Stimulated activated CD8-positive, alpha-beta memory T cell treated with anti-CD3 and anti-CD28 coated beads, Interleukin-4, amount 100 ng/mL, for 1 hour (primary cell): ENCODE measurements at regions not wholly inside any gene's neighbourhood (a gene's known extent, or its start where the extent isn't known, plus 50 kb on each side); places are given as distances from the start of the nearest gene placed in this dataset.
"Not testable (repeated sequence)": the region's sequence is repeated elsewhere in the genome, so short reads cannot be mapped to it uniquely, and the experiment has no call there.

ENCODE experiments used
- DNase-seq, 2 donors: peaks; one replicate each; pipeline ENCODE4 v3.0.0-alpha.2; 2020; ENCODE audit warnings: low read depth in 2 of 2, low spot score in 1 of 2

GRCh38 chr14:49031710-49032109 is 554.5 kb downstream of the RPS29 start:
- not testable (repeated sequence) for DNase-seq

GRCh38 chr14:49019467-49020115 is 566.6 kb downstream of the RPS29 start:
- no peak for DNase-seq

GRCh38 chr14:49017447-49017846 is 568.7 kb downstream of the RPS29 start:
- DNase-seq, result no peak

- no peak for DNase-seq
These were observed 569.8 kb downstream of the RPS29 start for GRCh38 chr14:49016381-49016780.

GRCh38 chr14:49014476-49014875 is 571.7 kb downstream of the RPS29 start:
- no peak for DNase-seq

- DNase-seq, result no peak
These were observed 577.8 kb downstream of the RPS29 start for GRCh38 chr14:49008363-49008762.

GRCh38 chr14:48991141-48991540 is 595.0 kb downstream of the RPS29 start:
- no peak for DNase-seq

- DNase-seq, result no peak
These were observed 602.8 kb downstream of the RPS29 start for GRCh38 chr14:48983351-48983888.

GRCh38 chr14:48974994-48975393 is 611.2 kb downstream of the RPS29 start:
- DNase-seq, result no peak

- DNase-seq, result no peak
These were observed 613.0 kb downstream of the RPS29 start for GRCh38 chr14:48973151-48973550.

GRCh38 chr14:48970943-48971342 is 615.2 kb downstream of the RPS29 start:
- no peak for DNase-seq

- DNase-seq, result no peak
These were observed 618.8 kb downstream of the RPS29 start for GRCh38 chr14:48967419-48967818.

GRCh38 chr14:48963231-48963790 is 622.9 kb downstream of the RPS29 start:
- DNase-seq, result no peak

- DNase-seq, result no peak
These were observed 628.7 kb downstream of the RPS29 start for GRCh38 chr14:48957486-48957885.

- DNase-seq, result no peak
These were observed 630.3 kb downstream of the RPS29 start for GRCh38 chr14:48955857-48956256.

GRCh38 chr14:48954446-48954845 is 631.7 kb downstream of the RPS29 start:
- DNase-seq, result no peak

GRCh38 chr14:48944809-48945208 is 641.4 kb downstream of the RPS29 start:
- no peak for DNase-seq

GRCh38 chr14:48943913-48944312 is 642.3 kb downstream of the RPS29 start:
- DNase-seq, result no peak

- no peak for DNase-seq
These were observed 648.5 kb downstream of the RPS29 start for GRCh38 chr14:48937541-48938195.

- no peak for DNase-seq
These were observed 649.3 kb downstream of the RPS29 start for GRCh38 chr14:48936849-48937248.

- DNase-seq, result no peak
These were observed 649.8 kb downstream of the RPS29 start for GRCh38 chr14:48936362-48936761.

- no peak for DNase-seq
These were observed 661.0 kb downstream of the RPS29 start for GRCh38 chr14:48925184-48925583.
